GM18519 (cell line): ENCODE measurements at regions not wholly inside any gene's neighbourhood (a gene's known extent, or its start where the extent isn't known, plus 50 kb on each side); places are given as distances from the start of the nearest gene placed in this dataset.
A peak's percentile ranks its signal among the peaks of the same experiment; 100 is the strongest.

Experiments used
- ATAC-seq: cut with Tn5 transposase; IDR thresholded peaks from one replicate; pipeline ENCODE4 v1.9.1; 2021; ENCODE audit warnings: mild to moderate bottlenecking, moderate library complexity; ENCODE audit not compliant: unreplicated experiment, low FRiP score

GRCh38 chr2:56693501-56693900, 509.7 kb downstream of the CCDC85A start:
- ATAC-seq, result no peak

- ATAC-seq, result no peak
These were observed 519.2 kb downstream of the CCDC85A start for GRCh38 chr2:56703001-56703400.

GRCh38 chr2:56705713-56706112, 521.9 kb downstream of the CCDC85A start:
- ATAC-seq, result no peak

- ATAC-seq, result no peak
These were observed 523.4 kb downstream of the CCDC85A start for GRCh38 chr2:56707218-56707617.

GRCh38 chr2:56707650-56708049, 523.9 kb downstream of the CCDC85A start:
- no peak for ATAC-seq

GRCh38 chr2:56709181-56709580, 525.4 kb downstream of the CCDC85A start:
- no peak for ATAC-seq

- ATAC-seq, result no peak
These were observed 529.4 kb downstream of the CCDC85A start for GRCh38 chr2:56713161-56713676.

- no peak for ATAC-seq
These were observed 530.2 kb downstream of the CCDC85A start for GRCh38 chr2:56713978-56714377.

- ATAC-seq, result no peak
These were observed 530.6 kb downstream of the CCDC85A start for GRCh38 chr2:56714400-56714799.

GRCh38 chr2:56715683-56716082, 531.9 kb downstream of the CCDC85A start:
- no peak for ATAC-seq

GRCh38 chr2:56718413-56718812, 534.6 kb downstream of the CCDC85A start:
- no peak for ATAC-seq

GRCh38 chr2:56729212-56729611, 545.4 kb downstream of the CCDC85A start:
- no peak for ATAC-seq

GRCh38 chr2:56732946-56733345, 549.2 kb downstream of the CCDC85A start:
- no peak for ATAC-seq

GRCh38 chr2:56739413-56739812, 555.6 kb downstream of the CCDC85A start:
- ATAC-seq, result no peak

GRCh38 chr2:56741601-56742102, 557.9 kb downstream of the CCDC85A start:
- ATAC-seq, result no peak

- ATAC-seq, result no peak
These were observed 560.0 kb downstream of the CCDC85A start for GRCh38 chr2:56743807-56744206.

GRCh38 chr2:56749152-56749752, 565.5 kb downstream of the CCDC85A start:
- ATAC-seq, result peak; percentile 68

GRCh38 chr2:56753182-56753581, 569.4 kb downstream of the CCDC85A start:
- no peak for ATAC-seq

- ATAC-seq, result no peak
These were observed 570.4 kb downstream of the CCDC85A start for GRCh38 chr2:56754066-56754615.

GRCh38 chr2:56754627-56755026, 570.8 kb downstream of the CCDC85A start:
- ATAC-seq, result no peak

- ATAC-seq, result no peak
These were observed 574.2 kb downstream of the CCDC85A start for GRCh38 chr2:56757884-56758545.

- ATAC-seq, result no peak
These were observed 579.9 kb downstream of the CCDC85A start for GRCh38 chr2:56763683-56764082.
